ENCODE measurements at regions not wholly inside any gene's neighbourhood (a gene's known extent, or its start where the extent isn't known, plus 50 kb on each side); places are given as distances from the start of the nearest gene placed in this dataset.

- peaks cover 11 to 32% (median 16%) of the 10 kb centered on the region in 3 donors for H3K9me3 Mint-ChIP-seq
- H3K27me3 ChIP-seq (replicated peaks in 1 of 2; ENCODE audit: control insufficient read depth in 2 of 2, extremely low read depth in 1 of 2, insufficient read depth in 2 of 2, low read length in 1 of 2), result peaks cover 0 to 7% of the 10 kb centered on the region in 2 experiments
- CTCF ChIA-PET, result no interaction called here
- H3K36me3 Mint-ChIP-seq, result peaks cover 19% of the 10 kb centered on the region
- H3K4me1 Mint-ChIP-seq, result peaks cover 39 to 67% (median 57%) of the 10 kb centered on the region in 3 donors
- H3K4me1 ChIP-seq (ENCODE audit: control insufficient read depth in 1 of 2, extremely low read depth in 1 of 2, insufficient read depth in 2 of 2, low read length in 2 of 2), result peaks cover 0 to 35% of the 10 kb centered on the region in 2 experiments
- H3K36me3 ChIP-seq (ENCODE audit: control insufficient read depth in 2 of 2, extremely low read depth in 1 of 2, insufficient read depth in 1 of 2, low read length in 1 of 2), result no peaks in the 10 kb centered on the region
- no peaks in the 10 kb centered on the region for H3K27me3 Mint-ChIP-seq
- ATAC-seq (replicated peaks in 1 of 4) (peak in 3 of 4 experiments; percentile 78 to 93 (median 93)), DNase-seq (peak in 4 of 35 experiments; percentile 8 to 23 (median 16))
- POLR2A ChIA-PET, result no interaction called here
- WGBS (ENCODE audit: insufficient coverage), result 0% methylated on average over 1 of the region's 6 CpGs
- H3K9me3 ChIP-seq, result no peaks in the 10 kb centered on the region
- H3K4me3 ChIP-seq (ENCODE audit: control insufficient read depth in 1 of 2, extremely low read depth in 1 of 2, low read length in 1 of 2), result no peak overlapping the region
- peak overlapping the region; percentile 43 to 58 (median 49) for H3K4me3 Mint-ChIP-seq
- peak overlapping the region; percentile 98 to 100 for H3K27ac Mint-ChIP-seq
- H3K27ac ChIP-seq (ENCODE audit: low read length), result peak overlapping the region; percentile 86
Measured at GRCh38 chr1:5329068-5329739, 663.0 kb downstream of the NPHP4 start.

- peaks cover 15 to 40% (median 24%) of the 10 kb centered on the region in 3 donors for H3K9me3 Mint-ChIP-seq
- peak overlapping the region; percentile 4 to 45 for H3K27ac Mint-ChIP-seq
- no peak overlapping the region for H3K4me3 ChIP-seq (ENCODE audit: control insufficient read depth in 1 of 2, extremely low read depth in 1 of 2, low read length in 1 of 2)
- ATAC-seq (replicated peaks in 1 of 4), result no peak
- CTCF ChIA-PET, result no interaction called here
- H3K27ac ChIP-seq (ENCODE audit: low read length), result no peak overlapping the region
- 75% methylated on average over 2 of the region's 2 CpGs for WGBS (ENCODE audit: insufficient coverage)
- peaks cover 0 to 14% of the 10 kb centered on the region in 2 experiments for H3K4me1 ChIP-seq (ENCODE audit: control insufficient read depth in 1 of 2, extremely low read depth in 1 of 2, insufficient read depth in 2 of 2, low read length in 2 of 2)
- DNase-seq, result no peak
- no peak overlapping the region for H3K4me3 Mint-ChIP-seq
- H3K4me1 Mint-ChIP-seq, result peaks cover 27 to 41% (median 40%) of the 10 kb centered on the region in 3 donors
- no peaks in the 10 kb centered on the region for H3K27me3 ChIP-seq (replicated peaks in 1 of 2; ENCODE audit: control insufficient read depth in 2 of 2, extremely low read depth in 1 of 2, insufficient read depth in 2 of 2, low read length in 1 of 2)
- POLR2A ChIA-PET, result no interaction called here
- no peaks in the 10 kb centered on the region for H3K36me3 ChIP-seq (ENCODE audit: control insufficient read depth in 2 of 2, extremely low read depth in 1 of 2, insufficient read depth in 1 of 2, low read length in 1 of 2)
- no peaks in the 10 kb centered on the region for H3K9me3 ChIP-seq
- H3K36me3 Mint-ChIP-seq, result peaks cover 19% of the 10 kb centered on the region
- no peaks in the 10 kb centered on the region for H3K27me3 Mint-ChIP-seq
Measured at GRCh38 chr1:5324883-5325282, 667.3 kb downstream of the NPHP4 start.

GRCh38 chr1:5318143-5318816, 663.9 kb downstream of the AJAP1 start:
- peaks cover 0 to 4% of the 10 kb centered on the region in 2 donors for H3K27me3 Mint-ChIP-seq
- Histone ChIP-seq H3K27me3 (replicated peaks in 1 of 2; ENCODE audit: control insufficient read depth in 2 of 2, extremely low read depth in 1 of 2, insufficient read depth in 2 of 2, low read length in 1 of 2) (peaks cover 0 to 3% of the 10 kb centered on the region in 2 experiments), H3K9me3 (no peaks in the 10 kb centered on the region), H3K4me3 (ENCODE audit: control insufficient read depth in 1 of 2, extremely low read depth in 1 of 2, low read length in 1 of 2) (no peak overlapping the region), H3K4me1 (ENCODE audit: control insufficient read depth in 1 of 2, extremely low read depth in 1 of 2, insufficient read depth in 2 of 2, low read length in 2 of 2) (no peaks in the 10 kb centered on the region), H3K27ac (ENCODE audit: low read length) (no peak overlapping the region), H3K36me3 (ENCODE audit: control insufficient read depth in 2 of 2, extremely low read depth in 1 of 2, insufficient read depth in 1 of 2, low read length in 1 of 2) (no peaks in the 10 kb centered on the region)
- no peak overlapping the region for H3K27ac Mint-ChIP-seq
- ChIA-PET POLR2A (no interaction called here), CTCF (no interaction called here)
- ATAC-seq (replicated peaks in 1 of 4) (no peak), DNase-seq (no peak)
- peaks cover 8 to 11% (median 8%) of the 10 kb centered on the region in 3 donors for H3K9me3 Mint-ChIP-seq
- no peaks in the 10 kb centered on the region for H3K36me3 Mint-ChIP-seq
- peaks cover 0 to 7% (median 0%) of the 10 kb centered on the region in 3 donors for H3K4me1 Mint-ChIP-seq
- no peak overlapping the region for H3K4me3 Mint-ChIP-seq
- WGBS (ENCODE audit: insufficient coverage), result 95% methylated on average over 8 of the region's 15 CpGs

- peaks cover 0 to 9% (median 0%) of the 10 kb centered on the region in 3 donors for H3K4me1 Mint-ChIP-seq
- Histone ChIP-seq H3K27ac (ENCODE audit: low read length) (no peak overlapping the region), H3K27me3 (replicated peaks in 1 of 2; ENCODE audit: control insufficient read depth in 2 of 2, extremely low read depth in 1 of 2, insufficient read depth in 2 of 2, low read length in 1 of 2) (peaks cover 0 to 3% of the 10 kb centered on the region in 2 experiments), H3K4me1 (ENCODE audit: control insufficient read depth in 1 of 2, extremely low read depth in 1 of 2, insufficient read depth in 2 of 2, low read length in 2 of 2) (no peaks in the 10 kb centered on the region), H3K9me3 (no peaks in the 10 kb centered on the region), H3K4me3 (ENCODE audit: control insufficient read depth in 1 of 2, extremely low read depth in 1 of 2, low read length in 1 of 2) (no peak overlapping the region), H3K36me3 (ENCODE audit: control insufficient read depth in 2 of 2, extremely low read depth in 1 of 2, insufficient read depth in 1 of 2, low read length in 1 of 2) (no peaks in the 10 kb centered on the region)
- CTCF ChIA-PET, result no interaction called here
- DNase-seq, result no peak
- H3K9me3 Mint-ChIP-seq, result peaks cover 8 to 9% (median 8%) of the 10 kb centered on the region in 3 donors
- no peak for ATAC-seq (replicated peaks in 1 of 4)
- 100% methylated on average over 1 of the region's 4 CpGs for WGBS (ENCODE audit: insufficient coverage)
- POLR2A ChIA-PET, result no interaction called here
- peaks cover 0 to 4% of the 10 kb centered on the region in 2 donors for H3K27me3 Mint-ChIP-seq
- no peaks in the 10 kb centered on the region for H3K36me3 Mint-ChIP-seq
- H3K27ac Mint-ChIP-seq, result no peak overlapping the region
- no peak overlapping the region for H3K4me3 Mint-ChIP-seq
Measured at GRCh38 chr1:5317391-5317790, 663.0 kb downstream of the AJAP1 start.

- 91% methylated on average over 7 of the region's 11 CpGs for WGBS (ENCODE audit: insufficient coverage)
- H3K4me1 Mint-ChIP-seq, result peaks cover 3 to 19% (median 3%) of the 10 kb centered on the region in 3 donors
- POLR2A ChIA-PET, result no interaction called here
- no peaks in the 10 kb centered on the region for H3K36me3 Mint-ChIP-seq
- H3K9me3 Mint-ChIP-seq, result no peaks in the 10 kb centered on the region
- Histone ChIP-seq H3K27me3 (replicated peaks in 1 of 2; ENCODE audit: control insufficient read depth in 2 of 2, extremely low read depth in 1 of 2, insufficient read depth in 2 of 2, low read length in 1 of 2) (peaks cover 0 to 13% of the 10 kb centered on the region in 2 experiments), H3K36me3 (ENCODE audit: control insufficient read depth in 2 of 2, extremely low read depth in 1 of 2, insufficient read depth in 1 of 2, low read length in 1 of 2) (no peaks in the 10 kb centered on the region), H3K27ac (ENCODE audit: low read length) (no peak overlapping the region), H3K4me3 (ENCODE audit: control insufficient read depth in 1 of 2, extremely low read depth in 1 of 2, low read length in 1 of 2) (no peak overlapping the region), H3K4me1 (ENCODE audit: control insufficient read depth in 1 of 2, extremely low read depth in 1 of 2, insufficient read depth in 2 of 2, low read length in 2 of 2) (no peaks in the 10 kb centered on the region), H3K9me3 (no peaks in the 10 kb centered on the region)
- ATAC-seq (replicated peaks in 1 of 4) (no peak), DNase-seq (no peak)
- no peak overlapping the region for H3K27ac Mint-ChIP-seq
- CTCF ChIA-PET, result no interaction called here
- H3K27me3 Mint-ChIP-seq, result peaks cover 0 to 4% of the 10 kb centered on the region in 2 donors
- no peak overlapping the region for H3K4me3 Mint-ChIP-seq
Measured at GRCh38 chr1:5312862-5313261, 658.5 kb downstream of the AJAP1 start.

GRCh38 chr1:5312293-5312674, 657.9 kb downstream of the AJAP1 start:
- Histone ChIP-seq H3K27ac (ENCODE audit: low read length) (no peak overlapping the region), H3K4me1 (ENCODE audit: control insufficient read depth in 1 of 2, extremely low read depth in 1 of 2, insufficient read depth in 2 of 2, low read length in 2 of 2) (no peaks in the 10 kb centered on the region), H3K36me3 (ENCODE audit: control insufficient read depth in 2 of 2, extremely low read depth in 1 of 2, insufficient read depth in 1 of 2, low read length in 1 of 2) (no peaks in the 10 kb centered on the region), H3K4me3 (ENCODE audit: control insufficient read depth in 1 of 2, extremely low read depth in 1 of 2, low read length in 1 of 2) (no peak overlapping the region), H3K27me3 (replicated peaks in 1 of 2; ENCODE audit: control insufficient read depth in 2 of 2, extremely low read depth in 1 of 2, insufficient read depth in 2 of 2, low read length in 1 of 2) (peaks cover 0 to 13% of the 10 kb centered on the region in 2 experiments), H3K9me3 (no peaks in the 10 kb centered on the region)
- ChIA-PET CTCF (no interaction called here), POLR2A (no interaction called here)
- Mint-ChIP-seq H3K4me3 (no peak overlapping the region), H3K9me3 (no peaks in the 10 kb centered on the region), H3K27ac (no peak overlapping the region), H3K4me1 (peaks cover 3 to 19% (median 6%) of the 10 kb centered on the region in 3 donors), H3K27me3 (peaks cover 0 to 4% of the 10 kb centered on the region in 2 donors), H3K36me3 (no peaks in the 10 kb centered on the region)
- WGBS (ENCODE audit: insufficient coverage), result 92% methylated on average over 4 of the region's 7 CpGs
- DNase-seq (no peak), ATAC-seq (replicated peaks in 1 of 4) (no peak)
